Stimulated activated CD8-positive, alpha-beta memory T cell treated with anti-CD3 and anti-CD28 coated beads, Interleukin-2, amount 100 ng/mL, for 48 hours (primary cell): ENCODE measurements at regions not wholly inside any gene's neighbourhood (a gene's known extent, or its start where the extent isn't known, plus 50 kb on each side); places are given as distances from the start of the nearest gene placed in this dataset.

Experiments
- DNase-seq, 2 donors: peaks; one replicate each; pipeline ENCODE4 v3.0.0-alpha.2; 2020; ENCODE audit warnings: low read depth in 2 of 2

- DNase-seq = peak; percentile 9 to 27
These were observed 106.1 kb upstream of the CPEB4 start for GRCh38 chr5:173781816-173782670.

- no peak for DNase-seq
These were observed 105.5 kb upstream of the CPEB4 start for GRCh38 chr5:173782671-173783101.

- no peak for DNase-seq
These were observed 104.8 kb upstream of the CPEB4 start for GRCh38 chr5:173783371-173783770.

- no peak for DNase-seq
These were observed 102.7 kb upstream of the CPEB4 start for GRCh38 chr5:173785400-173785799.

- no peak for DNase-seq
These were observed 102.3 kb upstream of the CPEB4 start for GRCh38 chr5:173785866-173786265.

- DNase-seq = no peak
These were observed 101.6 kb upstream of the CPEB4 start for GRCh38 chr5:173786286-173787187.

- DNase-seq = peak in 1 of 2 donors; percentile 11
These were observed 98.9 kb upstream of the CPEB4 start for GRCh38 chr5:173789031-173789920.

GRCh38 chr5:173790177-173790719, 97.9 kb upstream of the CPEB4 start:
- no peak for DNase-seq

- DNase-seq = no peak
These were observed 97.2 kb upstream of the CPEB4 start for GRCh38 chr5:173790836-173791546.

- DNase-seq = no peak
These were observed 96.3 kb upstream of the CPEB4 start for GRCh38 chr5:173791878-173792277.

- no peak for DNase-seq
These were observed 95.2 kb upstream of the CPEB4 start for GRCh38 chr5:173792781-173793547.

GRCh38 chr5:173793648-173794548, 94.3 kb upstream of the CPEB4 start:
- DNase-seq = no peak

- DNase-seq = no peak
These were observed 93.2 kb upstream of the CPEB4 start for GRCh38 chr5:173794901-173795416.

- DNase-seq = no peak
These were observed 92.5 kb upstream of the CPEB4 start for GRCh38 chr5:173795601-173796000.

GRCh38 chr5:173796721-173797495, 91.2 kb upstream of the CPEB4 start:
- no peak for DNase-seq

- DNase-seq = no peak
These were observed 89.9 kb upstream of the CPEB4 start for GRCh38 chr5:173798127-173798810.

GRCh38 chr5:173800340-173800739, 87.8 kb upstream of the CPEB4 start:
- no peak for DNase-seq
